GM21447 (cell line): ENCODE measurements at regions not wholly inside any gene's neighbourhood (a gene's known extent, or its start where the extent isn't known, plus 50 kb on each side); places are given as distances from the start of the nearest gene placed in this dataset.

Experiments used
- ATAC-seq: cut with Tn5 transposase; IDR thresholded peaks from one replicate; pipeline ENCODE4 v1.9.1; 2021; ENCODE audit not compliant: unreplicated experiment

DNA sequence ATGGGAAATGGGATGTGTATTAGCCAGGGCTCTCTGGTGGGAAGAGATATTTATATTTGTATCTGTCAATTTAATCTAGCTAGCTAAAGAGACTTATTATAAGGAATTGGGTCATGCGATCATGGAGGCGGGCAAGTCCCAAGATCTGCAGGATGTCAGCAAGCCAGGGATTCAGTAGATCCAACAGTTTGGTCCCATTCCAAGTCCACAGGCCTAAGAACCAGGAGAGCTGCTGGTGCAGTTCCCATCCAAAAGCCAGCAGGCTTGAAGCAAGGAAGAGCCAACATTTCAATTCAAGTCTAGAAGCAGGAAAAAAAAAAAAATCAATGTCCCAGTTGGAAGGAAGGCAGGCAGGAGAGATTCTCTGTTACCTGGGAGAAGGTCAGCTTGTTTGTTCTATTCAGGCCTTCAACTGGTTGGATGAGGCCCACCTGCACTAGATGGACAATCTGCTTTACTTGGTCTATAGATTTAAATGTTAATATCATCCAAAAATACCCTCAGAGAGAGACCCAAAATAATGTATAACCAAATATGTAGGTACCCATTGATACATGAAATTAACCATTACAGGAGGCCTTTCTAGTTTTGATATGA lies 60.7 kb upstream of the BCAT1 start:
- no peak for ATAC-seq

GRCh38 chr12:25005376-25005775 lies 56.5 kb upstream of the BCAT1 start:
- ATAC-seq, result no peak

DNA sequence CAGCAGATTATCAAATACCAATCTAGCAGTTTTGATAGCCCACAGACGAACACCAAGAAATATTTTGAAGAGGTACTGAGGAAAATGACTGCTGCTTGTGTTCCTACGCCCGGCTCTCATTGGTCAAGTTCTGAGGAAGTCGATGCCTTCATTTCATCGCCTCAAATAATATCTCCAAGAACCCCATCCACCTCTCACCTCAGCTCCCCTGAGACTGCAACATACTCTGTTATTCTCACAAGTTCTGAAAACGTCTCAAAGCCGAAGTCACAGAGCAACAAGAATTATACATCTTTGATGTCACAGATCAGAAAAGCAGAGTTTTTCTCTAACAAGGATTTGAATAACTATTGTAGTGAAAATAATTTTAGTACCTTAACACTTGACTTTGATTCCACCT lies 55.5 kb upstream of the BCAT1 start:
- no peak for ATAC-seq

GRCh38 chr12:25001311-25001710 lies 52.4 kb upstream of the BCAT1 start:
- no peak for ATAC-seq
